ENCODE measurements at regions not wholly inside any gene's neighbourhood (a gene's known extent, or its start where the extent isn't known, plus 50 kb on each side); places are given as distances from the start of the nearest gene placed in this dataset.
A peak's percentile ranks its signal among the peaks of the same experiment; 100 is the strongest.

- no peak for TF ChIP-seq CTCF (IDR thresholded peaks at IDR 0.05)
Measured at GRCh38 chr2:163474319-163474744, 261.5 kb downstream of the FIGN start.

- peak; percentile 37; the same call in 1 of the 2 replicates for TF ChIP-seq CTCF (IDR thresholded peaks at IDR 0.05)
Measured at GRCh38 chr2:163471947-163472346, 263.9 kb downstream of the FIGN start.

GRCh38 chr2:163469561-163469962 is 266.2 kb downstream of the FIGN start:
- TF ChIP-seq CTCF (IDR thresholded peaks at IDR 0.05), result no peak

- TF ChIP-seq CTCF (IDR thresholded peaks at IDR 0.05), result no peak
Measured at GRCh38 chr2:163467251-163467630, 268.6 kb downstream of the FIGN start.

GRCh38 chr2:163466331-163467250 is 269.2 kb downstream of the FIGN start:
- TF ChIP-seq CTCF (IDR thresholded peaks at IDR 0.05), result no peak

- no peak for TF ChIP-seq CTCF (IDR thresholded peaks at IDR 0.05)
Measured at GRCh38 chr2:163465440-163465839, 270.4 kb downstream of the FIGN start.

GRCh38 chr2:163463411-163463810 is 272.4 kb downstream of the FIGN start:
- TF ChIP-seq CTCF (IDR thresholded peaks at IDR 0.05), result no peak
